ENCODE measurements at regions not wholly inside any gene's neighbourhood (a gene's known extent, or its start where the extent isn't known, plus 50 kb on each side); places are given as distances from the start of the nearest gene placed in this dataset.
"Not testable (repeated sequence)": the region's sequence is repeated elsewhere in the genome, so short reads cannot be mapped to it uniquely, and the experiment has no call there.

- DNase-seq = no peak
These were observed 381.7 kb downstream of the BCKDHB start for GRCh38 chr6:80488190-80488589.

- DNase-seq = not testable (repeated sequence)
These were observed 379.0 kb downstream of the BCKDHB start for GRCh38 chr6:80485494-80485893.

GRCh38 chr6:80482056-80482455 is 375.6 kb downstream of the BCKDHB start:
- no peak for DNase-seq

GRCh38 chr6:80480421-80481157 is 374.1 kb downstream of the BCKDHB start:
- DNase-seq = peak; percentile 83

GRCh38 chr6:80478030-80478429 is 371.6 kb downstream of the BCKDHB start:
- peak; percentile 80 for DNase-seq

GRCh38 chr6:80477591-80477990 is 371.1 kb downstream of the BCKDHB start:
- peak; percentile 79 for DNase-seq

- no peak for DNase-seq
These were observed 365.8 kb downstream of the BCKDHB start for GRCh38 chr6:80472271-80472670.

- DNase-seq = no peak
These were observed 363.5 kb downstream of the BCKDHB start for GRCh38 chr6:80469977-80470376.

GRCh38 chr6:80468398-80468797 is 361.9 kb downstream of the BCKDHB start:
- no peak for DNase-seq

GRCh38 chr6:80467408-80467807 is 360.9 kb downstream of the BCKDHB start:
- no peak for DNase-seq

GRCh38 chr6:80466981-80467380 is 360.5 kb downstream of the BCKDHB start:
- peak; percentile 71 for DNase-seq

- no peak for DNase-seq
These were observed 359.0 kb downstream of the BCKDHB start for GRCh38 chr6:80465513-80465912.

GRCh38 chr6:80464901-80465300 is 358.4 kb downstream of the BCKDHB start:
- DNase-seq = no peak

- no peak for DNase-seq
These were observed 356.7 kb downstream of the BCKDHB start for GRCh38 chr6:80463197-80463596.

- peak; percentile 34 for DNase-seq
These were observed 353.9 kb downstream of the BCKDHB start for GRCh38 chr6:80460257-80460865.

- peak; percentile 97 for DNase-seq
These were observed 351.0 kb downstream of the BCKDHB start for GRCh38 chr6:80457439-80457933.

- no peak for DNase-seq
These were observed 350.4 kb downstream of the BCKDHB start for GRCh38 chr6:80456724-80457438.

- peak; percentile 93 for DNase-seq
These were observed 348.3 kb downstream of the BCKDHB start for GRCh38 chr6:80454661-80455365.

GRCh38 chr6:80454197-80454596 is 347.7 kb downstream of the BCKDHB start:
- DNase-seq = peak; percentile 99

- DNase-seq = no peak
These were observed 343.3 kb downstream of the BCKDHB start for GRCh38 chr6:80449726-80450125.

- DNase-seq = peak; percentile 39
These were observed 340.1 kb downstream of the BCKDHB start for GRCh38 chr6:80446454-80447045.

- DNase-seq = no peak
These were observed 339.3 kb downstream of the BCKDHB start for GRCh38 chr6:80445751-80446150.
